HG02610 (cell line): ENCODE measurements at regions not wholly inside any gene's neighbourhood (a gene's known extent, or its start where the extent isn't known, plus 50 kb on each side); places are given as distances from the start of the nearest gene placed in this dataset.

Source experiments
- ATAC-seq: cut with Tn5 transposase; IDR thresholded peaks from one replicate; pipeline ENCODE4 v1.9.1; 2021; ENCODE audit warnings: mild to moderate bottlenecking, moderate library complexity; ENCODE audit not compliant: unreplicated experiment

DNA sequence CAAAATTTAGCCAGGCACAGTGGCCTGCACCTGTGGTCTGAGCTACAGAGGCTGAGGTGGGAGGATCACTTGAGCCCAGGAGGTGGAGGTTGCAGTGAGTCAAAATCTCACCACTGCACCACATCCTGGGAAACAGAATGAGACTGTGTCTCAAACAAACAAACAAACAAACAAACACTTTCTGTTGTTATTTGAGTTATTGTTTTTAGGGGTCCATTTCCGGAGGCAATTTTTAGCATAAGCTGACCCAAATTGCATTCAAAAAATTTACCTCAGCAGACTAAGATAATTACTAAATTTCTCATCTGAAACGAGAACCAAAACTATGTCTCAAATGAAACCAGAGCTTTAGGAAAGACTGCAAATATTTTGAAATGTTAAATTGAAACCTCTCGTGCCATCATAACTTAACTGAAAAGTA is 1485.1 kb downstream of the EFNA5 start:
- peak; percentile 88 for ATAC-seq

DNA sequence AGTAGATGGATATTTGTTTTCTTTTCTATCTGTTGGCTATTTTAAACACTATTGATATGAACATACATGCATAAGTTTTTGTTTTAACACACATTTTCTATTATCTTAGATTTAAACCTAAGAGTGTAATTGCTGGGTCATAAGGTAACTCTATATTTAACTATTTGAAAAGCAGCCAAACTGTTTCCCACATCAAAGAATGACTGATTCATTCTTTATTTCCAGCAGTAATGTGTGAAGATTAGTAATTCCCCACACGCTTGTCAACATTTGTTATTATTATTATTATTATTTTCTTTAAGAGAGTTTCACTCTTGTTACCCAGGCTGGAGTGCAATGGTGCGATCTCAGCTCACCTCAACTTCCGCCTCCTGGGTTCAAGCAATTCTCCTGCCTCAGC is 1495.8 kb downstream of the EFNA5 start:
- peak; percentile 82 for ATAC-seq

DNA sequence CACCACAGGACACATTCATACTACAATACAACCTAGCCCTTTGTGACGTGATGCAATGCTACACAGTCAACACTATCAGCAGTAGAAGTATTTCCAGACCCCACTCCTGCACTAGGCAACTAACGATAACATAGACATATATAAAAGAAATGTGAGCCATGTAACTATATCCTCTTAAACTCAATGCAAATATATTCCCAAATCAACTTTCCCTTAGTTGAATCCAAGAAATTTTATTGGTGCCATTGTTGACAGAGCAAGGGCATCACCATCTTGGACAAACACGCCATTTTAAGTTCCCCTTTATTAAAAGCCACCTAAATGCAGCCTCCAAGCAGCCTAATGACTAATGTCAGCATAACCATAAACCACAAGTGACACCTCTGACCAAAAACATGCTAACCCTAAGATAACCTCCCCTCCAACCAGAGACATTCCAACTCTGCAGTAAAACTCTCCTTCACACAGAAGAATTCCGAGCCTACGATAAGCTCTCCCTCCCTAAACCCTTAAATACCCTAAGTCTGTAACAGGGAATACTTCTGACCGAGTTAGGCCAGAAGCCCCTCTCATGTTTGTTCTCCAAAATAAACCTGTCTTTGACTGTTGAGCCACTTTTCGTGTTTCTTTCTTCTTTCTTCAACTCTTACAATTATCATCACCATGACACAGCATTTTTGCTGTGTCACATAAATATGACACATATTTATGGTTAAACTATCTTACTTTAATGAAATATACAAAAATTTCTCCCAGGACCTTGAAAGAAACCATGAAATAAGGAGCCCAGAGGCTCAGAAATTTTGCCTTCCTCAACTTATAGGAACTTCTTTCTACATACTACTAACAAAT is 1497.8 kb downstream of the EFNA5 start:
- ATAC-seq, result peak; percentile 76

DNA sequence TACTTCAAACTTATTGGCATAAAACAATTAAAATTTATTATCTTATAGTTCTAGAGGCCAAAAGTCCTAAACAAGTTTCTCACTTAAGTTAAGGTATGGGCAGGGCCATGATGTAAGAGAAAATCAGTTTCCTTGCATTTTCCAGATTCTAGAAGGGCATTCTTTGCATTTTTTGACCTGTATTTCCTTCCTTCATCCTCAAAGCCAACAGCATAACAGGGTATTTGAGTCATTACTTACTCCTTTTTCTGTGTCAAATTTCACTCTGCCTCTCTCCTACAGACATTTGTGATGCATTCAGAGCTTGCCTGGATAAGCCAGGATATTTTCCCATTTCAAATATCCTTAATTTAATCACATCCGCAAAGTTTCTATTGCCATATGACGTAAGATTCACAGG is 1499.0 kb downstream of the EFNA5 start:
- ATAC-seq, result no peak

DNA sequence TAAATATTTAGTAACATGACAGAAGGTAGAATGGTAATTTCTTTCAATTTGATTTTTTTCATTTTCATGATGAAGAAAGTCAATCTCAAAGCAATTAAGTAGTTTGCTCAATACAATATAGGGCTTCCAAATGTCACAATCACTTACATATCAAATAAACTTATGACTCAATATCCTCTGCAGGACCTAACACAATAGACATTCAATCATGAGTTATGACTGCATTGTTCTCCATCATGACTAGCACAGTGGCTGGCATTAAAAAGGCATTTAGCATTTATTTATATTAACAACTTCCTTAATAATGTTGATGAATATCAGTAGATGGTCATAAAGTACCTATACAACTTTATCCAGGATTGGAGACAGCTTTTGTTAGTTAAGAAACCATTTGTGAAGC is 1499.6 kb downstream of the EFNA5 start:
- ATAC-seq, result no peak

DNA sequence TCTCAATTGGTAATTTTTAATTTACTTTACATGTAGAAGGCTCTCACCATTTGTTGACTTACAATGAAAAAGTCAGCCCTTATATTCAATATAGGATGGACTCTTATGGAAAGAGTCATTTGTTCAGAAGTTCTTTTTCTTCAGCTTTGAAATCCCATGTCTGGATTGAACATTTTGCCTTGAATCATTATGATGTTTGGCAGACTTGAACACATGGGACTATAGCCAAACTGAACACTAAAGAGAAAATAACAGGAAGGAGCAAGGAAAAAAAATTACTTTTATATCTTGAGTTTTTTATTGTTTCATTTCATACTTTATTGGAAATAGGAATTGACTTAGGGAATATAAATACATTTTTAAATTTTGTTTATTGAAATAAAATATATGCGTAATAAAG is 1503.0 kb downstream of the EFNA5 start:
- no peak for ATAC-seq

DNA sequence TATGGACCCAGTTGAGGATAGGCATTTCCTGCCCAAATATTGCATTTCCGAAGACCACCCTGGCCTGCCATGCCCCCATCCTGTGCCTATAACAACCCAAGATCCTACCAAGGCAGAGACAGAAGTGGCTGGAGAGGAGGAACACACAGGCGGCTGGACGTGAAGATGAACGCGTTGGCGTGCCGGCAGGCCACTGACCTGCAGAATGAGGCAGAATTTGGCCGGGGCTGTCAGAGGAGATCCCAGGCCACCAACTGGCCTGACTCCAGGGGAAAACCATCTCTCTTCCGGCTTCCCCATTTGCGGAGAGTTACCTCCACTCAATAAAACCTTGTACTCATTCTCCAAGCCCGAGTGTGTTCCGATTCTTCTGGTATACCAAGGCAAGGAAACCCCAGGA is 1507.5 kb downstream of the EFNA5 start:
- ATAC-seq, result no peak

DNA sequence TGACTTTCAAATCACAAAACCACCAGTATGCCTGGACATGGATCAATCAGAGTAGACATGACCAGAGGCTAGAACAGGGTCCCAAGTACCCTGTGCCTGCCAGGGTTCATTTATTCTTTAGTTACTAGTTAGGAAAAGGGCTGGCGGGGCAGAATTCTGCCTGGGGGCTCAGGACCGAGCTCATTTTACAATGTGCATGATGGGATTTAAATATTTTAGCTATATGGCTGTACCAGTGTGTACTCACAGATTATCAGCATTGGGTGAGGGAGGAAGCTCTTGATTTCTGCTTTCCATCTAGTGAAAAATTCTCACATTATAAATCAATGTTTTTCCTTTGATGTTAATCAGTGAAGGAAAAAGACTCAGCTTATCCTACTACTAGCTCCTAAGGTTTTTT is 1511.1 kb downstream of the EFNA5 start:
- no peak for ATAC-seq

DNA sequence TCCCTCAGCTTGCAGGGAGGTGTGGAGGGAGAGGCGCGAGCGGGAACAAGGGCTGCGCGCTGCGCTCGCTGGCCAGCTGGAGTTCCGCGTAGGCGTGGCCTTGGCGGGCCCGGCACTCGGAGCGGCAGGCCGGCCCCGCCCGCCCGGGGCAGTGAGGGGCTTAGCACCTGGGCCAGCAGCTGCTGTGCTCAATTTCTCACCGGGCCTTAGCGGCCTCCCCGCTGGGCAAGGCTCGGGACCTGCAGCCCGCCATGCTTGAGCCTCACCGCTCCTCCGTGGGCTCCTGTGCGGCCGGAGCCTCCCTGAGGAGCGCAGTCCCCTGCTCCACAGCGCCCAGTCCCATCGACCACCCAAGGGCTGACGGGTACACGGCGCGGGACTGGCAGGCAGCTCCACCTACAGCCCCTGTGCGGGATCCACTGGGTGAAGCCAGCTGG is 1516.4 kb downstream of the EFNA5 start:
- no peak for ATAC-seq

DNA sequence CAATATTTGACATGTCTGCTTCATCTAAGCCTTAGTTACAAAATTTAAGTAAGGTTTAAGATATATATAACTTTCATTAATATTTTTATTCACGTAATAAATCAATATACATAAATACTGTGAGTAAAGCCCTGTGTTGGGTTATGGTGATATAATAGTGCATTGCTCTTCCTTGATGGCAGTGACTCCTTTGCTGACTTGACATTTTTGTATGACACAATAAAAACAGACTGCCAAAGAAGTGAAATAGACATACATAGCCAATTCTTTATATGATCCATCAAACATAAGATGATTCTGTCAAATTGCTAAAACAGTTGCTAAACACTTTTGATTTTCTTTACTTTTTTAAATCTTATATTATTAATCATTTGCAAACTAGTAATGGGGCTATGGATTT is 1518.2 kb downstream of the EFNA5 start:
- no peak for ATAC-seq

DNA sequence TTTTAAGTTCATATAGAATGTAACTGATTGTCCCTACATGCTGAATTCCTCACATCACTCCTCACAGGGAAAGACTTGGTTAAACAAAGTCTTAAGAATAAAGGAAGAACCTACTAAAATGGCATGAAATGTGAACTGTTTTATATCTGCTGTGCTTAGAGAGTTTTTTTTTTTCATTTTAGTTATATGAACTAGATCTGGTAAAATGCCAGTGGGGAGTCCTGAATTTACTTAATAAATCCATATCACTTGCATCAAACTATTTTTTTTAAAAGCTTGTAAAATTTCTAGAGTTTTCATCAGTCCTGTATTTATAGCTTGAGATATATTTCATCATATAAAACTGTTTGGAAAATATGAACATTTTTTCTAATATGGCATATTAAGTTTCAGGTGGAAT is 1528.6 kb downstream of the EFNA5 start:
- no peak for ATAC-seq

DNA sequence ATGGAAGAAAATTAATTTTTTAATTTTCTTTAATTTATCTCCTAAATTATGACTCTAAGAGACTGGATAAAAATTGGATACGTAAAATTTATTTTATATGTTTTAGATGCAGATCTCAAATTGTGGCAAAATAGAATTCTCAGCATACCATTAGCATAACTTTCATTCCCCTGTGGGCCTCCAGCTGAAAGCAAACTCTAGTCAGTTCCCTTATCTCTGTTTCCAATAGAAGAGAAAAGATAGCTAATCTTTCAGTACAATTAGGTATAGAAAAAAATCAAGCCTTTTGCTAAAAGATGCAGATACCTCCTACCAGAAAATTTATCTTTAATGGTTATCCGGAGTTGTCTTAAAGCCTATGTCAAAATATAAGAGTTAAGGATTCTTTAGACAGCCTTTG is 1530.6 kb downstream of the EFNA5 start:
- no peak for ATAC-seq

DNA sequence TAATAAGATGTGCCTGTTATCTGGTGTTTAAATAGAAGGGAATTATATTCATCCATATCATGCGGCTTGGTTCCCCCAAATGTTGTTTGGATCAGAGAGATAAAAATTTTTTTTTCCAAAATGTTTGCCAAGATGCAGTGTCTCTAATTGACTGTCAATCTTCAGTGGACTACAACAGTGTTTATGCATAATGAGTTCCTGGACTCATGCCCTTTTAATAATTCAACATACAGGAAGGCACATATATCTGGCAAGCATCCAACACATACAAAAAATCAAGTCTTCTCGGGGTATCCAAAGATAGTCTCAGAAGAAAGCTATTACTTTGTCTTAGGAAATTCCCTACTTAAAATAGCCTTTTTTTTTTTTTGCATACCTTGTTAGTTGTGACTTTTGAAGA is 1534.7 kb downstream of the EFNA5 start:
- ATAC-seq, result no peak

DNA sequence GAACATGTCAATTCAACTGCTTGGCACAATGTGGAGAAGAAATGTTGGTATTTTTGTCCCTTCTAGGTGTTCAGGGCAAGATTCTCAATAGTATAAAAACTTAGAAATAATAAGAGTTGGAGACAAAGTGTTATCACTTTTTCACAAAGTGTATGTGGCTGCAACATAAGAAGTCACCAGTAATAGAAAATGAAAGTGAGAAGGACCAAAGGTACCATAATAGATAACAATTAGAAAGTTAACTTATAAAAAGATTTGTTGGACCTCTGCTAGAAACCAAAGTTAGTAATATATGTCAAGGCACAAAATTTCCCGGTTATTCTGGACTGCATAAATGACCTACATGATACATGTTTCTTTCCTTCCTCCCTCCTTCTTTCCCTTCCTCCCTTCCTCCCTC is 1535.3 kb downstream of the EFNA5 start:
- ATAC-seq, result no peak

DNA sequence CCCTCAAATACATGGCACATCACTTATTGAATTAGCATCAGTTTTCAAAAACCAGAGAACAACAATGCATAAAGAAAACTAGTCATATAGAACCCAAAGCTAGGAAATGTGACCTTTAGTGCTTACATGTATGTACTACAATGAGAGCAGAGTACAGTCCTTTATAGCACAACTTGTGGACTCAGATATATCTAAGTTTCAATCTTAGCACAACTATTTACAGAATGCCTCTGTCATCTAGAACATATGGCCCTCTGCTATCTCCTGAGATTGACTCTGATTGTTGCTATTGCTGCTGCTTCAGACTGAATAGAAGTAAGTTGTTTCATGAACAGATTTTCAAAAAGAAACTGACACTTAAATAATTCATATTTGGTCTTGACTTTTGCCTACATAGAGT is 1536.2 kb downstream of the EFNA5 start:
- peak; percentile 54 for ATAC-seq

DNA sequence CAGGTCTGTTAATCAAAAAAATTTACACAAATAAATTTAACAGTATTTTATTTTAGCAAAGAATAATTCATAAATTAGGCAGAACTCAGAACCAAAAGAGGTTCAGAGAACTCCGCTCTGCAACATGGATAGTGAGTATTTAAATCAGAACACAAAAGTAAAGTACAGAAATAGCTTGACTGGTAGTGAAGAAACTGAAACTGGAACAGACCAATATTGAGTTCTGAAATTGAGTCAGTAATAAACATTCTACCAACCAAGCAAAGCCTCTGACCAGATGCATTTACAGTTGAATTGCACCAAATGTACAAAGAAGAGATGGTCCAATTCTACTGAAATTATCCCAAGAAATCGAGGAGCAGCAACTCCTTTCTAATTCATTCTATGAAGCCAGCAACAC is 1542.8 kb downstream of the EFNA5 start:
- peak; percentile 100 for ATAC-seq

DNA sequence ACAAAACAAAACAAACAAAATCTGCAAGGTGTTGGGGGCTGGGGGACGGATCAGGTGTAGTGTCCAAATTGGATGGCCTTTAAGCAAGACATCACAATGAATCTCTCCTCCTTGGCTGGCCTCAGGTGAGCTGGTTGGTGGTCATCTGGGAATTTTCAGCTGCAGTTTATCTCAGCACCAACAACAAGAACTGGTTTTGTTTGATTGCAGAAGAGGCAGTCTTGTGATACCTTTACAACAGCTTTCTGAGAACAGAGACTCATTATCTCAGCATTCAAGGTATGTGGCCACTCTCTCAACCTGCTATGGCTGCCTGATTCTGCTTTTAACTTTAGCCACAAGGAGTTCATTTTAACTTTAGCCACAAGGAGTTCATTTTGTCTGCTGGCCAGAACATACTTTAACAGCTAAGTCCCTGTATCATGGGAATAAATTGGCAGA is 1543.4 kb downstream of the EFNA5 start:
- peak; percentile 44 for ATAC-seq

DNA sequence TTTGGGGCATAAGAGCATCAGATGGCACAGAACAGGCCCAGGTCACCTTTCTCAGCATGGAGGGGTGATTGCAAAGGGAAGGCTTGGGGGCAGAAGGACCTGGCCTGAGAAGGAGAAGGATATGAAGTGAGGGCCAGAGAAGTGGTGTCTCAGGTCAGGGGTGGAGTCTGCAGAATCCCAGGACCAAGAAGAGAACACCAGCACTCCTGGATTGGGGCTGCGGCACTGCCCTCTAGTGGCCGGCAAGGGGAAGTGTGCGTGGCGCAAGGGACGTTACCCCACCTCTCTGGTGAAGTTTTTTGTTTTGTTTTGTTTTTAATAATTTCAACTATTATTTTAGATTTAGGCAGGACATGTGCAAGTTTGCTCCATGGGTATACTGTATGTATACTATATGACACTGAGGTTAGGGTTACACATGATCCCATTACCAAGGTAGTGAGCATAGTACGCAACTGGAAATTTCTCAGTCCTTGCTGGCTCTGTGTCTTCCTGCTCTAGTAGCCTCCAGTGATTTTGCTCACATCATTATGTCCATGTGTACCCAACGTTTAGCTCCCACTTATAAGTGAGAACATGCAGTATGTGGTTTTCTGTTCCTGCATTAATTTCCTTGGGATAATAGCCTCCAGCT is 1548.6 kb downstream of the EFNA5 start:
- ATAC-seq, result peak; percentile 85

DNA sequence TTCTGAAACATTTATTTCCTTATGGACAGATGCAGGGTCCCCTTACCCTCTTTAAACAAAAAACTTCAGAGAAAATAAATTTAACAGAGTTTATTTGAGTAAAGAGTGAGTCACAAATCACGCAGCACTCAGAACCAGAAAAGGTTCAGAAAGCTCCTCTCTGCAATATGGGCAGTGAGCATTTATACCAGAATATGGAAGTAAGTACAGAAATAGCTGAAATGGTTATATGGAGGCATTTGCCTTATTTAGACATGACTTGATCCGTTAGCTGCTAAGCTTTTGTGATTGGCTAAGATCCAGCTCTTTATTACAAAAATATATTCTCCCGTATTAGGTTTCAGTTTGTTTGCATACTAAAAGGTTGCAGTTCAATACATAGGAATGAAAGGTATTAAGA is 1554.1 kb downstream of the EFNA5 start:
- no peak for ATAC-seq

DNA sequence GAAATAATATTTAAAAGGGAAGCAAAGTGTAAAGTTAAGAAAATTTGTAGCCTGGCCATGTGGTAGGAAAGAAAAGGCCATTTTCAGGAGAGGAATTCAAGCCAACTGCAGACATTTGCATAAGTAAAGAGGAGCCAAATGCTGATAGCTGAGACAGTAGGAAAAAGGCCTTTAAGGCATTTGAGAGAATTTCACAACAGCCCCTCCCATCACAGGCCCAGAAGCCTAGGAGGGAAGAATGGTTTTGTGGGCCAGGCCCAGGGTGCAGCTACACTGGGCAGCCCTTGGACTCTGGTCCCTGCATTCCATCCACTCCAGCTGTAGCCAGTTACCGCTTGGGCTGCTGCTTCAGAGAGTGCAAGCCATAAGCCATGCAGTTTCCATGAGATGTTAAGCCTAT is 1556.8 kb downstream of the EFNA5 start:
- no peak for ATAC-seq

DNA sequence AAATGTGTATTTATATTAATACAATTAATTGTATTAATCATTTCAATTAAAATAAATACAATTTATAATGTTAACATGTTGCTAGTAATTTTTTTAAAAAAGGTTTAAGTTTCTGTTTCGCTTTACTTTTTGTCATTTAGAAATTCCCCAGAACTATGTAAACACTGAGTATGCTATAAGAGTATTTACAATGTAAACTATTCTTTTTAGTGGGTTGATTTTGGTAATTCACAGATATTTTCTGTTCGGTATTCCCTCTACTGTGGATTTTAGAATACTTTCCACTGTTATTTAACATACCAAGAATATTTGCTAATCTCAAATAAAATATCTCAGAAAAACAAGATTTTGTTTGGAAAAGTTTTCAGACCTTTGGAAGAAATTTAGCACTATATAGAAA is 1564.4 kb downstream of the EFNA5 start:
- no peak for ATAC-seq

DNA sequence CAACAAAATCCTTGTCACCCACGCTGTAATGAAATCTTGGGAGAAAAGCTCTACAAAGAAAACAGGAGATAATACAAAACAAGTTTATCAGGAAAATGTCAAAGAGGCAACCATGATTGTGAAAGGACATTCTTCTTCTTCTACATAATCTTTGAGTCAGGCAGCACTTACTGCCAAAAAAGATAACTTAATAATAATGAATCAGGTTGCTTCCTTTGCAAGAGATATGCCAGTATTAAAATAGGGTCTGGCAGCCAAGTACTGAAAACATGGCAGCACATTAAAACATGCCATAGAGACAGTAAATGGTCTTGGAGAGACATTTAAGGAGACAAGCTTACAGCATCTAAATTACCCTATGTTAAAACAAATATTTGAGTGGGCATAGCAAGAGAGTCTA is 1573.4 kb downstream of the EFNA5 start:
- ATAC-seq, result no peak
